Keratinocyte (primary cell): ENCODE measurements at regions not wholly inside any gene's neighbourhood (a gene's known extent, or its start where the extent isn't known, plus 50 kb on each side); places are given as distances from the start of the nearest gene placed in this dataset.

Experiments used
- CTCF ChIP-seq, 3 experiments: IDR thresholded peaks in 1 of 3; conservative IDR thresholded peaks in 1 of 3; optimal IDR thresholded peaks in 1 of 3; 2 replicates in 2 of 3; 3 replicates in 1 of 3; pipeline versions ENCODE3 to v1.5.1; 2011; ENCODE audit warnings: low read length in 3 of 3, mild to moderate bottlenecking in 3 of 3, moderate library complexity in 2 of 3, control low read depth in 1 of 3, inconsistent platforms in 1 of 3; ENCODE audit not compliant: insufficient read depth in 2 of 3; ENCODE audit errors: extremely low read depth in 1 of 3
- EZH2 ChIP-seq: IDR thresholded peaks from one replicate; pipeline ENCODE4 v1.6.1; 2012; ENCODE audit warnings: inconsistent platforms, mild to moderate bottlenecking, low read length, moderate library complexity

- TF ChIP-seq CTCF (optimal IDR thresholded peaks at IDR 0.05 in 1 of 3, IDR thresholded peaks at IDR 0.05 in 1 of 3, conservative IDR thresholded peaks at IDR 0.05 in 1 of 3; ENCODE audit: extremely low read depth in 1 of 3, insufficient read depth in 2 of 3, low read length in 3 of 3) (no peak), EZH2 (no peak)
Measured at GRCh38 chr18:39594206-39594605, 2028.6 kb upstream of the CELF4 start.
